ENCODE measurements at regions not wholly inside any gene's neighbourhood (a gene's known extent, or its start where the extent isn't known, plus 50 kb on each side); places are given as distances from the start of the nearest gene placed in this dataset.
A peak's percentile ranks its signal among the peaks of the same experiment; 100 is the strongest.
"Not testable (repeated sequence)": the region's sequence is repeated elsewhere in the genome, so short reads cannot be mapped to it uniquely, and the experiment has no call there.

DNA sequence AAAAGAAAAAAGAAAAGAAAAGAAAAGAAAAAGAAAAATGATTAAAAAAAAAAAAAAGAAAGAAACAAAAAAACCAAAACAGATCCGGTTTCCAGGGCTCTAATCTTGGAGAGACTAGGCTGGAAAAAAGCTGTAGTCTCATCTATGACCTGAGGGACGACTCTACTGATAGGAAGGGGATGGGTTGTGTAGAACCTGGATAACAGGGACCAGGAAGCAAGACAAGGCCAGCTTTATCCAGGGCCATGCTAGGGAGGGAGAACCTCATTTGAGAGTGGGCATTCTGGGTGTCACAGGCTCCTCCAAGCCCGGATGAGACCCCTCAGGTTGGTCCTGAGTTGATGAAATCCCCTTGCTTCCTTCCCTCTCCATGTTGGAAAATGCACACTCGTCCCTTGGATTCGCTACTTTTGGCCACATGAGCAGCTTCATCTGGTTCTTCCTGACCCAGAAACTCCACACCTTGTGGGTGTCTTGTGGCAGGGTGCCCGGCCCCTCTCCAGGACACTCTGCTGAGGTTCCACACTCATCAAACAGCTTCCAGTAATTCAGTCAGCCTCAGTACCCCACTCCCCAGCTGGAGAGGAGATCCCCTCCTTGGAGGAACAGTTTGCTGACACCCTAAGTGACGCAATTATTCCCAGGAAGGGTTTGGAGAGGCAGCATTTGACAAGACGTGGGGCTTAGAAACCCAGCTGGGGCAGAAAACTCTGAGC is 71.1 kb upstream of the LHFPL2 start:
- Histone ChIP-seq H3K27me3 (no peaks in the 10 kb centered on the region), H3K9me3 (no peaks in the 10 kb centered on the region), H3K36me3 (no peaks in the 10 kb centered on the region), H3K4me1 (peaks cover 5 to 16% (median 11%) of the 10 kb centered on the region in 4 donors), H3K4me3 (peak overlapping the region in 1 of 4 donors; percentile 18), H3K27ac (no peak overlapping the region)
- TF ChIP-seq POLR2A (IDR thresholded peaks at IDR 0.05), result no peak
- no peak for TF ChIP-seq EP300 (IDR thresholded peaks at IDR 0.05)
- TF ChIP-seq POLR2AphosphoS5 (IDR thresholded peaks at IDR 0.05), result no peak
- TF ChIP-seq, protein P1, sequence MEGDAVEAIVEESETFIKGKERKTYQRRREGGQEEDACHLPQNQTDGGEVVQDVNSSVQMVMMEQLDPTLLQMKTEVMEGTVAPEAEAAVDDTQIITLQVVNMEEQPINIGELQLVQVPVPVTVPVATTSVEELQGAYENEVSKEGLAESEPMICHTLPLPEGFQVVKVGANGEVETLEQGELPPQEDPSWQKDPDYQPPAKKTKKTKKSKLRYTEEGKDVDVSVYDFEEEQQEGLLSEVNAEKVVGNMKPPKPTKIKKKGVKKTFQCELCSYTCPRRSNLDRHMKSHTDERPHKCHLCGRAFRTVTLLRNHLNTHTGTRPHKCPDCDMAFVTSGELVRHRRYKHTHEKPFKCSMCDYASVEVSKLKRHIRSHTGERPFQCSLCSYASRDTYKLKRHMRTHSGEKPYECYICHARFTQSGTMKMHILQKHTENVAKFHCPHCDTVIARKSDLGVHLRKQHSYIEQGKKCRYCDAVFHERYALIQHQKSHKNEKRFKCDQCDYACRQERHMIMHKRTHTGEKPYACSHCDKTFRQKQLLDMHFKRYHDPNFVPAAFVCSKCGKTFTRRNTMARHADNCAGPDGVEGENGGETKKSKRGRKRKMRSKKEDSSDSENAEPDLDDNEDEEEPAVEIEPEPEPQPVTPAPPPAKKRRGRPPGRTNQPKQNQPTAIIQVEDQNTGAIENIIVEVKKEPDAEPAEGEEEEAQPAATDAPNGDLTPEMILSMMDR (IDR thresholded peaks at IDR 0.05), result no peak
- WGBS, 5 donors, result 79 to 90% (median 85%) methylated on average over 8 of the region's 8 CpGs
- intact Hi-C loops (cut with DNase I; ENCODE audit: low total_unique reads), result no loop called here
- DNase-seq, result no peak

DNA sequence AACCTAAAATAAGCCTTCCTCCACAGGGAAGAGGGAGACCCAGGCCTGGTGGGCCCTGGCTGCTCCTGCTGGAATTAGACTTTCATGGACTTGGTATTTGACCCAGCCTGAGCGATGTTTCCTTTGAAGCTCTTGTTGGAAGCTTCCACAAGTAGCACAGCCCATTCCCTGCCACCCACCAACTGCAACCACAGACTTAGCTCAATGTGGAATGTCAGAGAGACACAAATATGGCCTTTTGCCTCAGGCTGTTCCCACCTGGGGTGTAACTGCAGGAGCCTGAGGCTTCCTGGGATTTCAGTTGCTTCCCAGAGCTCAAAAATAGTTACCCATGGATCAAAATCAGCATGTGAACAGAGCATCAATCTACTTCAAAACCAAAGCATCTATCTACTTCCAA is 70.3 kb upstream of the LHFPL2 start:
- WGBS, 5 donors, result 92 to 100% (median 100%) methylated on average over 1 of the region's 1 CpG
- Histone ChIP-seq H3K27ac (no peak overlapping the region), H3K27me3 (no peaks in the 10 kb centered on the region), H3K9me3 (no peaks in the 10 kb centered on the region), H3K4me3 (no peak overlapping the region), H3K4me1 (peaks cover 5 to 16% (median 11%) of the 10 kb centered on the region in 4 donors), H3K36me3 (no peaks in the 10 kb centered on the region)
- no peak for TF ChIP-seq POLR2A (IDR thresholded peaks at IDR 0.05)
- TF ChIP-seq EP300 (IDR thresholded peaks at IDR 0.05), result no peak
- TF ChIP-seq, protein P1 (IDR thresholded peaks at IDR 0.05), result no peak
- TF ChIP-seq POLR2AphosphoS5 (IDR thresholded peaks at IDR 0.05), result no peak
- intact Hi-C loops (cut with DNase I; ENCODE audit: low total_unique reads), result no loop called here
- no peak for DNase-seq

DNA sequence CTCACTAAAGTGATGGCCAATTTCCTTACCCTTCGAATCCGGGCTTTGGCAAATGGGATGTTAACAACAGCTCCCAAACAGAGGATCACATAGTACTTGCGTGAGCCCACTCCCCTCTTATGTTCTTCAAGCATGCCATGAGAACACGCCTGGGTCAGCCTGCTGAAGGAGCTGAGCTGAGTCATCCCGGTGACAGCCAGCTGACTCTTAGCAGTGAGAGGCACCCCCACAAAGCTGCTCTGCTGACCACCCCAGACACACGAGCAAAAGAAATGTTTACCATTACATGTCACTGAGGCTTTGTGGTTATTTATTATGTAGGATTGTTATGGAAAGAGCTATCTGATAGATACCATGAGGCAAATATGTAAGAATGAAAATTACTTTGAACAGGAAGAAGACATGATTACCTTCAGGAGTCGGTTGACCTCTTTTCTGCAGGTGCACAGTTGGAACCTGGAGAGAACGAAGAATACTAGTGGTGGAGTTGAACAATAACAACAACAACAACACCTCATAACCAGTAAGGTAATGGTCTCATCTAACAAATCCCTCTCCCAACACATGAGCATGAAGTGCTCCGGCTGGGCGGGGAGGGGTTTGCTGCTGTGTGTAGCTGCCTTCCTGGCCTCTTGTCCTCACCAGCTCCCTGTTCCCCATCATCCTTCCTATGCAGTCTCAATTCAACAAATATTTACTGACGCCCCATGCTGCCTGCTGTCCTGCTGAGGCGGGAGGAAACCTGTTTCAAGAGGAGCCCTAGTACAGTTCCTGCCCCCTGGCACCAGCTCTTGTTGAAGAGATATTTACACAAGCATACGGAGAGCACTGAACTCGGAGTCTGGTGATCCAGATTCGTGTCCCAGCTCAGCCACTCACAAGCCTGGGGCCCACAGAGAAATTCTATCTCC is 69.4 kb upstream of the LHFPL2 start:
- H3K27me3 ChIP-seq, result no peaks in the 10 kb centered on the region
- no peak overlapping the region for H3K27ac ChIP-seq
- 72 to 77% (median 74%) methylated on average over 14 to 15 of the region's 15 CpGs for WGBS, 5 donors

DNA sequence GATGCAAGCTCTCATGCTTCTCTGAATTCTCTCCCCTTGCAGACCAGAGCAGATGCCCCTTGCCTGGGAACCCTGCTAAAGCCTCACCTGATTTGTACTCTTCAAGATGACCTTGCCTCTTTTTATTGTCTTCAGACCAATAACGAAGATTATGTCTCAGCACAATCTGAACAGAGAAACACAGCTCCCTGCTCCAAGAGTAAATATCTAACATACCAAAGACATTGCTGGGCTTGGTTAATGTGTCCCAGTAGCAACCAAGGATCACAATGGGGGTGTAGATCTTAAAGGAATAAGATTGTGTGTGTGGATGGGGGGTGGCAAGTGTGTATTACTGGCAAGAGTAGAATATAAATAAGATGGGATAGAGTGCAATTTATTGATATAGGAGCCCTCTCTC is 67.6 kb upstream of the LHFPL2 start:
- 24 to 60% (median 28%) methylated on average over 1 of the region's 1 CpG for WGBS, 5 donors
- Histone ChIP-seq H3K27me3 (no peaks in the 10 kb centered on the region), H3K9me3 (no peaks in the 10 kb centered on the region), H3K27ac (no peak overlapping the region), H3K36me3 (no peaks in the 10 kb centered on the region), H3K4me1 (peaks cover 5 to 12% (median 11%) of the 10 kb centered on the region in 4 donors), H3K4me3 (no peak overlapping the region)
- TF ChIP-seq, protein P1 (IDR thresholded peaks at IDR 0.05), result no peak
- TF ChIP-seq POLR2A (IDR thresholded peaks at IDR 0.05) (no peak), POLR2AphosphoS5 (IDR thresholded peaks at IDR 0.05) (no peak)
- no peak for DNase-seq
- intact Hi-C loops (cut with DNase I; ENCODE audit: low total_unique reads), result no loop called here

More for the DNA sequence above, 69.4 kb upstream of the LHFPL2 start:
- Histone ChIP-seq H3K4me3 (no peak overlapping the region), H3K36me3 (no peaks in the 10 kb centered on the region), H3K9me3 (no peaks in the 10 kb centered on the region), H3K4me1 (peaks cover 5 to 16% (median 11%) of the 10 kb centered on the region in 4 donors)
- DNase-seq, result peak in 1 of 2 donors; percentile 55
- no peak for TF ChIP-seq EP300 (IDR thresholded peaks at IDR 0.05)
- TF ChIP-seq POLR2A (IDR thresholded peaks at IDR 0.05), result no peak
- no peak for TF ChIP-seq POLR2AphosphoS5 (IDR thresholded peaks at IDR 0.05)
- TF ChIP-seq, protein P1 (IDR thresholded peaks at IDR 0.05), result no peak
- intact Hi-C loops (cut with DNase I; ENCODE audit: low total_unique reads), result no loop called here

DNA sequence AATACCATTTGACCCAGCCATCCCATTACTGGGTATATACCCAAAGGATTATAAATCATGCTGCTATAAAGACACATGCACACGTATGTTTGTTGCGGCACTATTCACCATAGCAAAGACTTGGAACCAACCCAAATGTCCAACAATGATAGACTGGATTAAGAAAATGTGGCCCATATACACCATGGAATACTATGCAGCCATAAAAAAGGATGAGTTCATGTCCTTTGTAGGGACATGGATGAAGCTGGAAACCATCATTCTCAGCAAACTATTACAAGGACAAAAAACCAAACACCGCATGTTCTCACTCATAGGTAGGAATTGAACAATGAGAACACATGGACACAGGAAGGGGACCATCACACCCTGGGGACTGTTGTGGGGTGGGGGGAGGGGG is 66.8 kb upstream of the LHFPL2 start:
- DNase-seq; H3K4me3 ChIP-seq; intact Hi-C loops (cut with DNase I; ENCODE audit: low total_unique reads); H3K27ac ChIP-seq; H3K4me1 ChIP-seq; H3K27me3 ChIP-seq; H3K36me3 ChIP-seq; H3K9me3 ChIP-seq: not testable (repeated sequence)
- WGBS, 5 donors, result 94 to 98% (median 96%) methylated on average over 2 to 3 of the region's 3 CpGs

DNA sequence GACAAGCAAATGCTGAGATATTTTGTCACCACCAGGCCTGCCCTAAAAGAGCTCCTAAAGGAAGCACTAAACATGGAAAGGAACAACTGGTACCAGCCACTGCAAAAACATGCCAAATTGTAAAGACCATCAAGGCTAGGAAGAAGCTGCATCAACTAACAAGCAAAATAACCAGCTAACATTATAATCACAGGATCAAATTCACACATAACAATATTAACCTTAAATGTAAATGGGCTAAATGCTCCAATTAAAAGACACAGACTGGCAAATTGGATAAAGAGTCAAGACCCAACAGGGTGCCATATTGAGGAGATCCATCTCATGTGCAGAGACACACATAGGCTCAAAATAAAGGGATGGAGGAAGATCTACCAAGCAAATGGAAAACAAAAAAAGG is 63.1 kb upstream of the LHFPL2 start:
- H3K36me3 ChIP-seq; H3K4me3 ChIP-seq; H3K4me1 ChIP-seq; intact Hi-C loops (cut with DNase I; ENCODE audit: low total_unique reads); H3K27me3 ChIP-seq; DNase-seq; H3K9me3 ChIP-seq; H3K27ac ChIP-seq: not testable (repeated sequence)

Measured in stomach (tissue), 8 donors.